ENCODE measurements at regions not wholly inside any gene's neighbourhood (a gene's known extent, or its start where the extent isn't known, plus 50 kb on each side); places are given as distances from the start of the nearest gene placed in this dataset.
A peak's percentile ranks its signal among the peaks of the same experiment; 100 is the strongest.
"Not testable (repeated sequence)": the region's sequence is repeated elsewhere in the genome, so short reads cannot be mapped to it uniquely, and the experiment has no call there.

DNA sequence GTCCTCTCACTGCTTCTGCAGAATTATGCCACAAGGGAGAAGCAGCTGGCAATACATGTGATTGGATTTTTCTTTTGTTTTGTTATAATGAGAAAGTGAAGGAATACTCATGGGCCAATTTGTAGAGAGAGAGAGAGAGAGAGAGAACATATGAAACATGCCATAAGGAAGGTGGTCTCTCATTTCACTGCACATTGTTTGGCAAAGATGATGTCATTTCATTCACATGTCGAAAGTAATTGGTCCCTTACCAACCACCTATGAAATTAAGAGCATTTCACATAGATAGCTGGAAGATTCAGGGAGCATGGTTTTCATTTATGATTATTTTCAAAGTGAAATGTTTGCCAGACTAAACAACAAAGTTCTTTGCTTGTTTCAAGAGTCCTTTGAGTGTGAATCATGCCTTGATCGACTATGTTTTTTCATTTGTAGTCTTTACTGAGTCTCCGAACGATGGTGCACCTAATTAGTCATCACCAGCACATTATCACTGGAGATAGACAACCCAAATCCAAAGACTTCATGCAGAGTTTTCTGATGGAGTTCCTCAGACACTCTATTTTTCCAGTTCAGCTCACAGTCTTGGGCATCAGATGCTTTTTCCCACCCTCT, 130.1 kb upstream of the ZEB1 start:
- DNase-seq = no peak

DNA sequence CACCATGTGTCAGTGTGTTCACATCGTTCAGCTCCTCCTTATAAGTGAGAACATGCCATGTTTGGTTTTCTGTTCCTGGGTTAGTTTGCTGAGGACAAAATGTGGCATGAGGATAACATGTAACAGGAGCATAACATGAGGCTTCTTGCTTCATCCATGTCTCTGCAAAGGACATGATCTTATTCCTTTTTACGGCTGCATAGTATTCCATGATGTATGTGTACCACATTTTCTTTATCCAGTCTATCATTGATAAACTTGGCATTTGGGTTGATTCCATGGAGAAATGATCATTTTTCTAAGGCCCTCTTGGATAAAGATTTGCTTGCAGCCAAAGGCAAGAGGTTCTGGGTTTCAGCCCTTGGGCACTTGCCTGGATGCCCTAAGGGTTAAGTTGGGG, 128.5 kb upstream of the ZEB1 start:
- DNase-seq = no peak

GRCh38 chr10:31192475-31192874, 126.5 kb upstream of the ZEB1 start:
- no peak for DNase-seq

DNA sequence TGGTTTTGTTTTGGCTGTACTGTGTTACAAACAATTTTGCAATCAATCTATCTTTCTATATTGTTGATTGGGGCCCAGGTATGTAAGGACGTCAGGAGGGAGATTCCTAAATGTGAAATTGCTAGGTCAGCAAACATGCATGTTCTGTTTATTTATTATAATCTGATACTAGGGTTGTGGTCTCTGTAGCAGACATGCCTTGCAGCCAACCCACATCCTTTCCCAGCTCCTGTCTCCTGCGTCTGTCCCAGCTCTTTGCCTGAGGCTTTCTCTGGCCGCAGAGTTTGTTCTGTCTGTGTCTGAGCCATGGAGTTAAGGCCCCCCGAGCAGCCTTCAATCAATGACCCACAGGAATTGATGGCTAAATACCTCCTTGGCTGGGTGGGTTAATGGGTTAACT, 124.0 kb upstream of the ZEB1 start:
- DNase-seq = no peak

- no peak for DNase-seq
Observed at GRCh38 chr10:31197886-31198285, 121.1 kb upstream of the ZEB1 start.

GRCh38 chr10:31204090-31204489, 114.9 kb upstream of the ZEB1 start:
- DNase-seq = no peak

DNA sequence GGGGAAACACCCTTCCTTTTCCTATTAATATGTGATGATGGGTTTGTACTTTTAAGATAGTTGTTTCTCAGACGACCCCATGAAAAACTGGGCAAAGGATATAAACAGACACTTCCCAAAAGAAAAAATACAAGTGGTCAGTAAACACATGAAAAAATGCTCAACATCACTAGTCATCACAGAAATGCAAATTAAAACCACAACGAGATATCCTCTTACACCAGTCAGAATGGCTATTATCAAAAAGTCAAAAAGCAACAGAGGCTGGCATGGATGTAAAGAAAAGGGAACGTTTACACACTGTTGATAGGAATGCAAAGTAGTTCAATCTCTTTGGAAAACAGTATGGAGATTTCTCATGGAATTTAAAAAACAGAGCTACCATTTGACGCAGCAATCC, 111.4 kb upstream of the ZEB1 start:
- DNase-seq = no peak

GRCh38 chr10:31209478-31209877, 109.5 kb upstream of the ZEB1 start:
- DNase-seq = peak in 2 of 3 donors; percentile 33 to 38

- no peak for DNase-seq
Observed at GRCh38 chr10:31210190-31210589, 108.8 kb upstream of the ZEB1 start.

DNA sequence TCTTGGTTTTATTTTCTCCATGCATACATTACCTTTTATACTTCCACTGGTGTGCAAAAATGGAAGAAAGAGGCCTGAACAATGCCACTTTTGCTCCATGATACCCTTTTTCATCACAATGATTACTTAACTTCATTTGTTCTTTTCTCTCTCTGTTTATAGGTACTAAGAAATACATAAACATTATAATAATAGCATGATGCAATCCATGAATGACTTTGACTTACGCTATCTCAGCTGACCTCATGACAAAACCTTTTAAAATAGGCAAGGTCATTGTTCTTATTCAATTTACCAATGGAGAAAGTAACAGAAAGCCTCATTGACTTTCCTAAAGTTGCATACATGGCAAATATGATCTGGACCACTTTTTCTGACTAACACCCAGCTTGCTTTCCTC, 105.1 kb upstream of the ZEB1 start:
- no peak for DNase-seq

DNA sequence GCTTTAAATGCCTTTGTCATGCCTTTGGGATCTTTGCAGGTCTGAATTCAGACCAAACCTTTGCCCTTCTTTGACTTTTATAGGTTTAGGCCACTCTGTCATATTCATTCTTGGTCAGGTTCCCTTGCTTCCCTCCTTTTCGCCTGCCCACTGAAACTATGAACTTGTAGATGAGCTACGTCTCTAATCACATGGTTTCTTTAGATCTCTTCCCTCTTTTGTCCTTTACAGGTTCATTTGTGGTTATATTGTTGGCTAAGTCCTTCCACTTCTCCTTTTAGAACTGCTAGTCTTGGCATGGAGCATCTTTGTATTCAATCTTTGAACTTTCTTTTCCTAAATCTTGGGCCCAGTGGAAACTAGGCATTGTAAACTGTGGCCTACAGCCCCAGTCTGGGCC, 104.0 kb upstream of the ZEB1 start:
- peak; percentile 26 to 53 (median 48) for DNase-seq

DNA sequence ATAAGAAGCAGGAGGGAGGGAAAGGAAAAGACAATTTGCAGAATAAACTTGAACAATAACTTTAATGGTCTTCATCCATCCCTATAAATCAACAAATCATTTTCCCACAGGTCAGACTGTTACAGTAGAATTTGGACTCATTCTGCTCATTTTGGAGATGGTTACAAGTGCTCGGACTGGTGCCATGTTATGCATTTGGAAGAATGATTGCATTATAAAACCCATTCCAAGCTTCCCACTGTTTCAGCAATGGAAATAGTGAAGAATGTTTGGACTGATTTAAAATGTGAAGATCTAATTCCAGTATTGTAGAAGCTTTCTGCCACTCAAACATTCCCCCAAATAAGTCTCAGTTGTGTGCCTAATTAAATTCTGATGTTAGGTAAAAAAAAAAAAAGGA, 99.7 kb upstream of the ZEB1 start:
- DNase-seq = no peak

DNA sequence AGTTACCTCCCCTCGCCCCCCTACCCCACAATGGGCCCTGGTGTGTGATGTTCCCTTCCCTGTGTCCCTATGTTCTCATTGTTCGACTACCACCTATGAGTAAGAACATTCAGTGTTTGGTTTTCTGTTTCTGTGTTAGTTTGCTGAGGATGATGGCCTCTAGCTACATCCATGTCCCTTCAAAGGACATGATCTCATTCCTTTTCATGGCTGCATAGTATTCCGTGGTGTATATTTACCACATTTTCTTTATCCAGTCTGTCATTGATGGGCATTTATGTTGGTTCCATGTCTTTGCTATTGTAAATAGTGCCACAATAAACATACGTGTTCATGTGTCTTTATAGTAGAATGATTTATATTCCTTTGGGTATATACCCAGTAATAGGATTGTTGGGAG, 90.2 kb upstream of the ZEB1 start:
- not testable (repeated sequence) for DNase-seq

DNA sequence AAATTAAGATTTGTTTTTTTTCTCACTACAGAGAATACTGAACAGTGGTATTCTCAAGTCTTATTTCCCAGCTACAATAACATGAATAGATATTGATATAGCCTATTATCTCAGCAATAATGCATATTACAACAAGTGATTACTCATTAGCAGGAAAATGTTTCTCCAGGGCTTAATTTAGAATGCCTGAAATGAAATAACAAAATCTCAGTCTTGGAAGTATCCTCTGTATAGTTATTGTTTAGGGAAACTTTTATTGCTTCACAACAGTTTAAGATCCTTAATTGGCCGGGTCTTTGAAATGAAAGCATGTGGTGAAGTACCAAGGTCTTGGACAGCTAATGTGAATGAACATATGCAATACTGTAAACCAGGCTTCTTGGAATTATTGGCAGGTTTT, 79.1 kb upstream of the ZEB1 start:
- DNase-seq = no peak

DNA sequence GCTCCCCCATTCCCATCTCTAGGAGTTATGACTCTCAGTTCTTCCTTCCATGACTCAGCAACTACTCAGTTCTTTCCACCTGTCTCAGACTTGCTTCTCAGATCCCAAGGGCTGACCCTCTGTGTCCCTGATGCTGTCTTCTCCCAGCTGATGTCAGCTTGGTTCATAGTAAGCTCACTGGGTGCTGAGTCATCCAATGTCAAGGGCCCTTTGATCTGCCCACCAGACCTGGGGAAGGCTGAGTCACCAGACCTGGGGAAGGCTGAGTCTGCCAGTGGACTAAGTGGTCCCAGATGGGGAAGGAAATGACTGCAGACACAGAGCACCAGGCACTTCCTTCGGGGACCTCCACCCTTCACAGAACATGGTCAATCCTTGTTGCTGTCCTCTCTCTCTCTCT, 76.1 kb upstream of the ZEB1 start:
- peak; percentile 63 to 73 (median 69) for DNase-seq

- DNase-seq = not testable (repeated sequence)
Observed at GRCh38 chr10:31251118-31251517, 67.9 kb upstream of the ZEB1 start.

- DNase-seq = no peak
Observed at GRCh38 chr10:31253237-31253636, 65.8 kb upstream of the ZEB1 start.

DNA sequence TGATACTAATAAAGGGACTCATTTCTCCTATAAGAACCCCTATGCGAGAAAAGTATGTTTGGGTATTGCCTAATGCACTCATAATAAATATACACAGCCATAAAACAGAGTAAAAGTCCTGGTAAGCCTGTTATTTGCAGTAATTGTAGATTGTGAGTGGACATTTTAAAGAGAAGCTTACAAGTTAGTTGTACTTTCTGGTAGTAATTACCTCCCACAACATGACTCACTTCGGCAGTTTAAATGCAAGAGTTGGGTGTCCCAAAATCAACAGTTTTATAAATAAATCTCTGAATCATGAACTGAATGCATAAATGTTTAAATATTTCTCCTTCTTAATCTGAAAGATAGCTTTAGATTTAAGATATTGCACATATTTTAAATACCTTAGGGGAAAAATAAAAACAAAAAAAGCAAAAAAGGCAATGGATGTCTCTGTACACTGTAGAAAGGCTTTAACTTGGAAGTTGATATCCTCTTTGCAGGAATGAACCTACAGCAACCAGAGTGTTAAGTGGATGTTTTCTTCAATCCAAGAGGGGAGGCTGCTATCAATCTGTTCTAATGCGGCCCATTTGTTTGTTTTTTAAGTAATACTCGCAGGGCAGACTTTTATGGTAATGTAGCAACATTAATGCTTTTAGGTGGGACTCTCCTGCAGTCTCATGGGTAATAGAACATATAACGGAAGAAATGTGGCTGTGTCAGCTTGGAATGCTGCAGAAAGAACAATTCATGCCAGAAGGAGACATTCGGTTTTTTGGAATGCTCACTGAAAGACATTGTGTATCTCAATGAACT, 57.3 kb upstream of the ZEB1 start:
- peak in 1 of 3 donors; percentile 7 for DNase-seq

- DNase-seq = no peak
Observed at GRCh38 chr10:31262672-31263071, 56.3 kb upstream of the ZEB1 start.

DNA sequence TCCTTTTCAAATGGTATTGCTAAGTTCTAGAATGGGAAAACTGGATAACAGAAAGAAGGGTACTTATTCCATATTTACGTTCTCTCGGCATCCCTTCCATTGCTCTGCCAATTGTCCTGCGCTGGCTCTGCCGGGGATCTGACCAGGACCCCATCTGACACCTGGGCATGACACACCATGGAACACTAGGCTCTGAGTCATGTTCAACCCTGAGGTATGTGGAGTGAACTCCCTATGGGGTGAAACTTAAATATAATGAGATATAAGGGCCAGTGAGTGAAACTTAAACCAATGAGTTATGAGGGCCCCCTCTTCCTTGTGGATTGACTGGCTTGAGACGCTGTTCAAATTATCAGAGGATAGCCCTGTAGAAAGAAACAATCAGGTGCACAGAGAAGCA, 55.1 kb upstream of the ZEB1 start:
- no peak for DNase-seq

- DNase-seq = no peak
Observed at GRCh38 chr10:31268444-31269303, 50.3 kb upstream of the ZEB1 start.

Measured in suppressor macrophage treated with lipopolysaccharide for 1 hour (primary cell).